Gastroesophageal sphincter (tissue), 4 donors: ENCODE measurements at regions not wholly inside any gene's neighbourhood (a gene's known extent, or its start where the extent isn't known, plus 50 kb on each side); places are given as distances from the start of the nearest gene placed in this dataset.
"Not testable (repeated sequence)": the region's sequence is repeated elsewhere in the genome, so short reads cannot be mapped to it uniquely, and the experiment has no call there.

Experiments used
- ATAC-seq: fragments of 150-250 bp; one replicate; pipeline ENCODE4 v1.9.1; 2016; ENCODE audit warnings: mild to moderate bottlenecking, moderate library complexity
- H3K27ac ChIP-seq, 4 donors: fragments of 200-600 bp; sonication (generic) in 3 of 4; 1 replicate in 3 of 4; 2 replicates in 1 of 4; pipeline ENCODE4 v1.5.1; 2016 to 2019
- H3K27me3 ChIP-seq: fragments of 200-600 bp; sonication (generic); one replicate; pipeline ENCODE4 v1.5.1; 2019
- H3K36me3 ChIP-seq, 2 donors: fragments of 200-600 bp; sonication (generic); one replicate each; pipeline ENCODE4 v1.5.1; 2019; ENCODE audit warnings: control low read depth in 1 of 2
- H3K4me1 ChIP-seq, 3 donors: fragments of 200-600 bp; sonication (generic); 1 replicate in 2 of 3; 2 replicates in 1 of 3; pipeline ENCODE4 v1.5.1; 2016 to 2019; ENCODE audit warnings: control low read depth in 2 of 3
- H3K4me3 ChIP-seq, 2 donors: fragments of 200-600 bp; sonication (generic); one replicate each; pipeline ENCODE4 v1.5.1; 2019; ENCODE audit warnings: mild to moderate bottlenecking in 1 of 2, moderate library complexity in 1 of 2
- H3K9me3 ChIP-seq, 3 donors: fragments of 200-600 bp; sonication (generic); one replicate each; pipeline ENCODE4 v1.5.1; 2017 to 2019; ENCODE audit warnings: control low read depth in 2 of 3
- EP300 ChIP-seq: sonication (generic); formaldehyde crosslinking; IDR thresholded peaks from one replicate; pipeline ENCODE4 v1.6.1; 2017; ENCODE audit warnings: antibody characterized with exemption, mild to moderate bottlenecking
- POLR2A ChIP-seq, 2 donors: fragments of 450-650 bp; IDR thresholded peaks; one replicate each; pipeline ENCODE4 v1.6.1; 2017; ENCODE audit warnings: antibody characterized with exemption in 2 of 2, mild to moderate bottlenecking in 2 of 2, moderate library complexity in 1 of 2
- POLR2AphosphoS5 ChIP-seq: sonication (generic); formaldehyde crosslinking; IDR thresholded peaks from one replicate; pipeline ENCODE4 v1.6.1; 2017; ENCODE audit warnings: antibody characterized with exemption
- WGBS, 2 donors: methylation state at CpG; one replicate each; pipeline ENCODE4 v1.1.5; 2018; ENCODE audit warnings: low coverage in 1 of 2; 5-methylcytosine and 5-hydroxymethylcytosine counted together
- TF ChIP-seq, protein P1 (sequence below), 4 experiments: fragments of 200-600 bp in 2 of 4; fragments of 450-650 bp in 2 of 4; sonication (generic) in 1 of 4; IDR thresholded peaks; one replicate each; pipeline ENCODE4 v1.5.1; 2017 to 2019; ENCODE audit warnings: antibody characterized with exemption in 4 of 4, mild to moderate bottlenecking in 2 of 4, moderate library complexity in 2 of 4

DNA sequence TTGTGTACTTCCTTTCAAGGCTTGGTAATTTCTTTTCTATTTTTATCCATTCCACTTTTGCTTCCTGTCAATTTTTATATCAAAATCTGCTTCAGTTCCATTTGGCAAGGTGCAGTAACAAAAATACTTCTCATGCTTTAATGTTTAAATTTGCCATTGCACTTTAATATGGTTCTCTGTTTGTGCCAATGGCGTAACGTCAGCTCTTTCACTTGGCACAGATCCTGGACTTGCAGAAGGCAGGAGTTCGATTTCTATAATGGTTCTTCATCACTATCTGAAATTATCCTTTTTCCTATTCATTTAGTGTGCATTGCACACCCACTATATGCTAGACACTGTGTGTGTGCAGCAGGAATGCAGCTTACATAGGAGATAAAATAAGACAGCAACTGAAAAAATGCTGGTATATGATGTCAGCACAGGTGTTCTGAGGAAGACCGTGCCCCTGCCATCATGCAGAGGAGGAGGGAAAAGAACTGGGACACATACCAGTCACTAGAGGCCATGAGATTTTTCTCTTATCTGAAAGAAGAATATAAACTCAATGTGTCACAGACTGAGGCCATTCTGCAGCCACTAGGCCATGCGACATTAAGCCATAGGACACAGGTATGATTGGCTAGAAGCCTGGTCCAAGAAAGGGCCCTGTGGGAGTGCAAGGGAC lies 298.2 kb downstream of the RPAP3 start:
- no peaks in the 10 kb centered on the region for H3K36me3 ChIP-seq
- no peak for ATAC-seq
- H3K9me3 ChIP-seq = no peaks in the 10 kb centered on the region
- TF ChIP-seq EP300 (no peak), POLR2A (IDR thresholded peaks at IDR 0.05) (no peak), POLR2AphosphoS5 (no peak)
- TF ChIP-seq, protein P1, sequence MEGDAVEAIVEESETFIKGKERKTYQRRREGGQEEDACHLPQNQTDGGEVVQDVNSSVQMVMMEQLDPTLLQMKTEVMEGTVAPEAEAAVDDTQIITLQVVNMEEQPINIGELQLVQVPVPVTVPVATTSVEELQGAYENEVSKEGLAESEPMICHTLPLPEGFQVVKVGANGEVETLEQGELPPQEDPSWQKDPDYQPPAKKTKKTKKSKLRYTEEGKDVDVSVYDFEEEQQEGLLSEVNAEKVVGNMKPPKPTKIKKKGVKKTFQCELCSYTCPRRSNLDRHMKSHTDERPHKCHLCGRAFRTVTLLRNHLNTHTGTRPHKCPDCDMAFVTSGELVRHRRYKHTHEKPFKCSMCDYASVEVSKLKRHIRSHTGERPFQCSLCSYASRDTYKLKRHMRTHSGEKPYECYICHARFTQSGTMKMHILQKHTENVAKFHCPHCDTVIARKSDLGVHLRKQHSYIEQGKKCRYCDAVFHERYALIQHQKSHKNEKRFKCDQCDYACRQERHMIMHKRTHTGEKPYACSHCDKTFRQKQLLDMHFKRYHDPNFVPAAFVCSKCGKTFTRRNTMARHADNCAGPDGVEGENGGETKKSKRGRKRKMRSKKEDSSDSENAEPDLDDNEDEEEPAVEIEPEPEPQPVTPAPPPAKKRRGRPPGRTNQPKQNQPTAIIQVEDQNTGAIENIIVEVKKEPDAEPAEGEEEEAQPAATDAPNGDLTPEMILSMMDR (IDR thresholded peaks at IDR 0.05) = no peak
- H3K27ac ChIP-seq = no peak overlapping the region
- 39 to 55% methylated on average over 5 of the region's 5 CpGs for WGBS, 2 donors
- no peak overlapping the region for H3K4me3 ChIP-seq
- no peaks in the 10 kb centered on the region for H3K4me1 ChIP-seq
- H3K27me3 ChIP-seq = no peaks in the 10 kb centered on the region

DNA sequence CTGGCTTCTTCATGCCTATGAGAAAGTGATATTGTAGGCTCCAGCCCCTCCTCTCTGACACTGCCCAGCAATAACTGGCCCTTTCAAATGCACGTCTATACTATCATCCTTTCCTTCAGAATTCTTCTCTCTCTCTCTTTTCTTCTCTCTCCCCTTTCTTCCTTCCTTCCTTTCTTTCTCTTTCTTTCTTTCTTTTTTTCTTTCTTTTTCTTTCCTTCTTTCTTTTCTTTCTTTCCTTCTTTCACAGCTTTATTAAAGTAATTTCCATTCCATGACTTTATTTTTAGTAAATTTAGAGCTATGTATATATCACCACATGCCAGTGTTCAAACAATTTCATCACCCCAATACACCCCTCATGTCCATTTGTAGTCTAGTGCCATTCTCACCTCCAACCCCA lies 302.1 kb downstream of the RPAP3 start:
- Histone ChIP-seq H3K4me1 (no peaks in the 10 kb centered on the region), H3K27ac (no peak overlapping the region), H3K9me3 (no peaks in the 10 kb centered on the region), H3K36me3 (no peaks in the 10 kb centered on the region), H3K27me3 (no peaks in the 10 kb centered on the region), H3K4me3 (no peak overlapping the region)
- no peak for TF ChIP-seq POLR2A (IDR thresholded peaks at IDR 0.05)
- TF ChIP-seq POLR2AphosphoS5 = no peak
- no peak for TF ChIP-seq EP300
- TF ChIP-seq, protein P1 (IDR thresholded peaks at IDR 0.05) = no peak
- ATAC-seq = no peak
- WGBS, 2 donors = 65 to 78% methylated on average over 1 of the region's 1 CpG

DNA sequence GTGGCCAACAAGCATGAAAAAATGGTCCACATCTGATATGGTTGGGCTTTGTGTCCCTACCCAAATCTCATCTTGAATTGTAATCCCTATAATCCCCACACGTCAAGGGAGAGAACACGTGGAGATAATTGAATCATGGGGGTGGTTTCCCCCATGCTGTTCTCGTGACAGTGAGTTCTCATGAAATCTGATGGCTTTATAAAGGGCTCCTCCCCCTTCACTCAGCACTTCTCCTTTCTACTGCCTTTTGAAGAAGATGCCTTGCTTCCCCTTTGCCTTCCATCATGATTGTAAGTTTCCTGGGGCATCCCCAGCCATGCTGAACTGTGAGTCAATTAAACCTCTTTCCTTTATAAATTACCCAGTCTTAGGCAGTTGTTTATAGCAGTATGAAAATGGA lies 304.6 kb downstream of the RPAP3 start:
- not testable (repeated sequence) for H3K27me3 ChIP-seq, ATAC-seq, H3K4me3 ChIP-seq, H3K4me1 ChIP-seq, H3K36me3 ChIP-seq, H3K27ac ChIP-seq
- peaks cover 0 to 11% (median 0%) of the 10 kb centered on the region in 3 donors for H3K9me3 ChIP-seq
- 43 to 60% methylated on average over 2 to 3 of the region's 3 CpGs for WGBS, 2 donors

DNA sequence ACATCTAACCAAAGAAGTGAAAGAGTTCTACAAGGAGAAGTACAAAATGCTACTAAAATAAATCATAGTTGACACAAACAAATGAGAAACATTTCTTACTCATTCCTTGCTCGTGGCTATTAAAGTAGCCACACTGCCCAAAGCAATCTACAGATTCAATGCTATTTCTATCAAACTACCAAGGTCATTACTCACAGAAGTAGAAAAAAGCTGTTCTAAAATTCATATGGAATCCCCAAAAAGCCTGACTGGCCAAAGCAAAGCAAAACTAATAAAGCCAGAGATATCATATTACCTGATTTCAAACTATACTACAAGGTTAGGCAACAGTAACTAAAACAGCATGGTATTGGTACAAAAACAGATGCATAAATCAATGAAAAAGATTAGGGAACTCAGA lies 305.6 kb downstream of the RPAP3 start:
- Histone ChIP-seq H3K4me1 (no peaks in the 10 kb centered on the region), H3K27ac (no peak overlapping the region), H3K27me3 (no peaks in the 10 kb centered on the region), H3K36me3 (no peaks in the 10 kb centered on the region), H3K9me3 (peaks cover 0 to 11% (median 0%) of the 10 kb centered on the region in 3 donors), H3K4me3 (no peak overlapping the region)
- TF ChIP-seq POLR2AphosphoS5 = no peak
- no peak for TF ChIP-seq POLR2A (IDR thresholded peaks at IDR 0.05)
- TF ChIP-seq EP300 = no peak
- TF ChIP-seq, protein P1 (IDR thresholded peaks at IDR 0.05) = no peak
- 77 to 80% methylated on average over 1 of the region's 1 CpG for WGBS, 2 donors
- no peak for ATAC-seq

DNA sequence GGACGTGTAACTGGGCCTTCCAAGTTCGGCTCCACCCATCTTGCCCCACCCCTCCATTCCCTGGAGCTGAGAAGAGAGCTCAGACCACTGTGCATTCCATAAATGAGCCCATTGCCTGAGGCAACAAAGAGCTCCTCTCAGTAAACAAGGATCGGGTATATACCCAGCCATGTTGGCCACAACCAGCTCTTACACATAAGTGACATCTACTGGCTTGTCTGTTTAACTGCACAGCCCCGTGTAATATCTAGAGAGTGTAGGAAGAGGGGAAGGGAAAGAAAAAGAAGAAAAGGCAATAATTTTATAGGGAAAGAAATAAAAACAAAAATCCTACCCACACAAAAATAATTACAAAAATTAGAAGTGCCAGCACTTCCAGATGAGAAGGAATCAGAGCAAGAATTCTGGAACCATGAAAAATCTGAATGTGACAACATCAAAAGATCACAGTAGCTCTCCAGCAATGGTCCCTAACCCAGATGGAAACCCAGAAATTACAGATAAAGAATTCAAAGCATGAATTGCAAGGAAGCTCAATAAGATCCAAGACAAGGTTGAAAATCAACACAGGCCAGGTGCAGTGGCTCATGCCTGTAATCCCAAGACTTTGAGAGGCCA lies 308.1 kb downstream of the RPAP3 start:
- Histone ChIP-seq H3K9me3 (peaks cover 0 to 11% (median 0%) of the 10 kb centered on the region in 3 donors), H3K4me3 (no peak overlapping the region), H3K27ac (no peak overlapping the region), H3K36me3 (no peaks in the 10 kb centered on the region), H3K27me3 (no peaks in the 10 kb centered on the region), H3K4me1 (no peaks in the 10 kb centered on the region)
- WGBS, 2 donors = 46 to 48% methylated on average over 2 of the region's 4 CpGs
- no peak for TF ChIP-seq EP300
- TF ChIP-seq, protein P1 (IDR thresholded peaks at IDR 0.05) = peak in 1 of 4 experiments; percentile 37
- ATAC-seq = peak; percentile 46
